ENCODE measurements at regions not wholly inside any gene's neighbourhood (a gene's known extent, or its start where the extent isn't known, plus 50 kb on each side); places are given as distances from the start of the nearest gene placed in this dataset.
"Not testable (repeated sequence)": the region's sequence is repeated elsewhere in the genome, so short reads cannot be mapped to it uniquely, and the experiment has no call there.

DNA sequence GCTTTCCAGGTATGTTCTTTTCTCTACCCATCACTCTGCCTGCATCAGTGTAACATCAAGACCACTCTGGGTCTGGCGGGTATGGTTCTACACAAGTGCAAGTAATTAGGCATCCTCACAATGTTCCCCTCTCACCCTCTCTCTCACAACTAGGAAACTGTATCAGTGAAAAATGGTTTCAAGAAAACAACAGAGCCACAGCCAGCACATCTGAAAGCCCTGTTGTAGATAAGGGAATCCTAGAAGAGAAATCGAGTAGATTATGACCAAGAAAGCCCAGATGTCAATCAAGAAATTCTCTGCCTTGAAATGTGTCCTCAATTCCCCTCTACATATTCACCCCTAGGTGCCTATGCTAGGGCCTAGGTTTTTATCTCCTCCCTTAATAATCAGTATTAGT lies 281.3 kb upstream of the ANKRD50 start:
- DNase-seq (ENCODE audit: low read depth) = no peak

DNA sequence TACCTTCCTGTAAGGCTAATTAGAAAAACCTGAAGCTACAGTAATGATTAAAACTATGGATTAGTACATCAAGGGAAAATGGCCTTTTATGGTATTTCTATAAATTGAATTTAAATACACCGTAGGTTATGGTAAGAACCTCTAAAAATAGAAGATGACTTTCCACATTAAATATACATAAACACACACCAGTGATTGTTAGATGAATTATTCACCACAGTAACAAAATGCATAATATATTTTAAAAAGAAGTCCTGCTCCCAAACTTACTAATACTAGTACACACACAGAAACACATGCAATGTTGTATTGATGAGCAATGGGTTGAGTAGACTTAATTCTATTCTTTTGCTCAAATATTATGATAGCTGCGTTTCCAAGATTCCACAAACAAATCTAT lies 277.9 kb upstream of the ANKRD50 start:
- no peak for DNase-seq (ENCODE audit: low read depth)

DNA sequence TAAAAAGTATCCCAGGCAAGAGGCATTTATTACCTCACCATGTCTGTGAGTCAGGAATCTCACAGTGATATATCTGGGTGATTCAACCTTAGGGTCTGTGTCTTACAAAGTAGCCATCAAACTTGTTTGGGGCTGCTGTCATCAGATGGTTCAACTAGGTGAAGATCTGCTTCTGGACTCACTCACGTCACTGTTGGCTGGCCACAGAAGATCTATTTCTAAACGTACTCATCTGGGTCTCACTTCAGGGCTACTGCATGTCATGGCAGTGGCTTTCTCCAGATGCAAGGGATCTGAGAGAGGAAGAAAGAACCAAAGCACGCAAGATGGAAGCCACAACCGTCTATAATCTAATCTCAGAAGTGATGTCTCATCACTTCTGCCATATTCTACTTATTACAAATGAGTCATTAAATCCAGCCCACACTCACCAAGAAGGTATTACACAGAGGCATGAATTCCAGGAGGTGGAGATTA lies 267.8 kb upstream of the ANKRD50 start:
- peak; percentile 86 for DNase-seq (ENCODE audit: low read depth)

DNA sequence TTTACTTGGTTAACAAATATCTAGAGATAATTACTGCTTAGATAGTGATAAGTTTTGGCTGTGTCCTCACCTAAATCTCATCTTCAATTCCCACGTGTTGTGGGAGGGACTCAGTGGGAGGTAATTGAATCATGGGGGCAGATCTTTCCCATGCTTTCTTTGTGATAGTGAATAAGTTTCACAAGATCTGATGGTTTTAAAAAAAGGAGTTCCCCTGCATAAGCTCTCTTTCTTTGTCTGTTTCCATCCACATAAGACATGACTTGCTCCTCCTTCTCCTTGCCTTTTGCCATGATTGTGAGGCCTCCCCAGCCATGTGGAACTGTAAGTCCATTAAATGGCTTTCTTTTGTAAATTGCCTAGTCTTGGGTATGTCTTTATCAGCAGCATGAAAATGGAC lies 266.0 kb upstream of the ANKRD50 start:
- DNase-seq (ENCODE audit: low read depth) = not testable (repeated sequence)

DNA sequence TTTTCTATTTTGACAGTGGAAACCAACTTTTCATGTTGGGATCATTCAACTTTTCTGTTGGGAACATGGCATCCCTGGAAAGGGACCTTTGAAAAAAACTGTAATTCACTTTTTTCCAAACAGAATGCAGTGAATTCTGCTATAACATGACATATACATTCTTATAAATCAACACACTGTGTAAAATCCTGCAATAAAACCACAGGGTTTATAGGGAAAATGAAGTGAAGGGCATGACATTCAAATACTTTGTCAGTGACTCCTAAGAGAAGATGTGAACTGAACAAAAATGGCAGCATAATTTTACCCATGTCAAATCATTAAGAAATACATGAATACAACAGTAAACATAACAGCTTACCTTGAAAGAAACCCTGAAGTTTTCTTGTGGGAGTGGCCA lies 264.5 kb upstream of the ANKRD50 start:
- DNase-seq (ENCODE audit: low read depth) = no peak

DNA sequence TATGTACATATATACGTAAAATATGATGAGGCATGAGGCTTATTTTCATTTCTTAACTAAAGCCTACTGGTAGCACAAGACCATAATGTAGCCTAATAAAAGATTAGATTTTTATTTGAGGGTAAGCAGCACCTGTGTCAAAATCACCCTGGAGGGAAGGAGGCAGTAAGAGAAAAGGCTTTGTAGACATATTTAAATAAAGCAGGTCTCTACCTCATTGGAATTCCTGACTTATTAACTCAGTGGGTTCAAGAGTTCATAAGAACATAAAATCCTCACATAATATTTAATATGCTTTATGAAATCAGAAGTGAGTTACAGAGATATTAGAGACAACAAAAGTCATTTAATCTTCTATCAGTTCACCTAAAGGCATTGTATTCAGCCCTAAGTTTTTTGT lies 261.6 kb upstream of the ANKRD50 start:
- peak; percentile 32 for DNase-seq (ENCODE audit: low read depth)

DNA sequence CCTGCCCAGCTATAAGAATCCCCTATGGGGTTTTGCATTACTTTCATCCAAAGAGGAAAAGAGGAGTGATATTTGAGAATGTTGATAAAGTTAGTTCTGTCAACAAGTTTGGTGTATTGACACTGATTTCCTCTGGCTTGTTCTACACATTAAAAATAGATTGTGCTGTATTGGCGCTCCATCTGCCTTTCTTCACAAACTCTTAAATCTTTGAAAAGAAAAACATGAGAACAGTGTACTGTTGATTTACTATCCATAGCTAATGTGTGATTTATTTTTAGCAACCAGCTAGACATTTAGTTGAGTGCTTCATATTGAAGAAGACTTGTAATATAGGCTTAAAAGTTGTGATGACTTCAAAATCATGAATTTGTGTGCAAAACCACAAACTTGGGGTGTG lies 261.2 kb upstream of the ANKRD50 start:
- DNase-seq (ENCODE audit: low read depth) = no peak

DNA sequence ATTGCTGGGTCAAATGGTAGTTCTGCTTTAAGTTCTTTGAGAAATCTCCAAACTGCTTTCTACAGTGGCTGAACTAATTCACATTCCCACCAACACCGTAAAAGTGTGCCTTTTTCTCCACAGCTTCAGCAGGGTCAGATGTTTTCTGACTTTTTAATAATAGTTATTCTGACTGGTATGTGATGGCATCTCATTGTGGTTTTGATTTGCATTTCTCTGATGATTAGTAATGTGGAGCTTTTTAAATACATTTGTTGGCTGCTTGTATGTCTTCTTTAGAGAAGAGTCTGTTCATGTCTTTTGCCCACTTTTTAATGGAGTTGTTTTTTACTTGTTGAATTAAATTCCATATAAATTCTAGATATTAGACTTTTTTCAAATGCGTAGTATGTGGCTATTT lies 257.5 kb upstream of the ANKRD50 start:
- DNase-seq (ENCODE audit: low read depth) = peak; percentile 72

DNA sequence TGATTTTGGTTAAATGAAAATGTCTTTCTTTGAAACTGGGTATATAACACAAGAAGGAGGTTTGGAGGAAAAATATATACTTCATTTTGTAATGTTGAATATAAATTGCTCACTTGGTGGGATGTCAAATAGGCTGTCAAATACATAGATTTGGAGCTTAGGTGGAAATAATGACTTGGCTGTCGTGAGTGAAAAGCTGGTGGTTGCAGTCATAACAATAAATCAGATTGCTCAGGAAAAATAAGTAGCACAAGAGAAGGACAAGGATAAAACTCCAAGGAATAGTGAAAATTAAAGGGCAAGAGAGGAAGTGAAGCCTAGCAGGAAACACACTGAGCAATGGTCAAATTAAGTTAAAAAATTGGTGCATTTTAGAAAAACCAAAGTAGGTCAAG lies 253.0 kb upstream of the ANKRD50 start:
- no peak for DNase-seq (ENCODE audit: low read depth)

DNA sequence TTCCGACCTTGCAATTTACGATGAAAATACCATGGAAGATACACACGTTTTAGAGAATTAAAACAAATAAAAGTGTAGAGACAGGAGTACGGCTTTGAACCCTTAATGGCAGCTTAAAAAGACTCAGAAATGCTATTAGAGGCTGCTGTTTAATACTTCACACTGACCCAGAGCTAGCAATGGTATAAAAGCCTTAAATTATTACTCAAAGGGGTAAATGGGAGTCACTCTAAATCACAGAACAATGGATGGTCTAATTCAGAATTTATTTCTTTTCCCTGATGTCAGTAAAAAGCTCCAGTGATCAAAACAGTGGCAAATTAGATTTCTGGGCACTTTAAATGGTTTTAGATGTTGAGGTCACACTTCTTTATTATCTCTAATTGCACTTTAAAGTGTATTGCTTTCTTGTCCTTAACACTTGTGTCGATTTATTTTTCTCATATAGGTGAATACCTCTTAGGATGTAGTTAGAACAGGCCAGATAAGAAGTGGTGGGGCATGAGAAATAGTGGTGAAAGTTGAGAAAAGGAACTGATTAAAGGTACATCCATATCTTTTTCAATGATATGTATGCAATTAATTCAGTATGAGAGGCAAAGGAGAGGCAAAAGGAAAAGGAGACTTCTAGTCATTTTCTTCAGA lies 252.4 kb upstream of the ANKRD50 start:
- DNase-seq (ENCODE audit: low read depth) = no peak

DNA sequence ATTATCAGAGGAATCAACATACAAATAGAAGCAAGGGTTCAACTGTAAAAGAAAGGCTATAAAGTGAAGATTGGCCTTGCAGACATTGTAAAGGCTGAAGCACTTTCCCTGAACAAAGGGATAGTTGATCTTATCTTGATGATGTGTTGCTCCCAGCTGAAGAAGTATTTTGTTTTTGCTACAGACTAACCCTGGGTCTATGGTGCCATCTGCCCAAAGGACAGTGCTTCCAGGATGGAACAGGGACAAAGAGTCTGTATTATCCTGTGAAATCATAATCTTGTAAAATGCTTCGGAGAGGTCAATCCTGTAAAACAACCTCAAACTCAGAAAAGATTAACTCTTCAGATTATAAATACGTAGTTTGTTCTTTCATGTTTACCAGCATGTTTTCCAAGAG lies 251.7 kb upstream of the ANKRD50 start:
- DNase-seq (ENCODE audit: low read depth) = no peak

DNA sequence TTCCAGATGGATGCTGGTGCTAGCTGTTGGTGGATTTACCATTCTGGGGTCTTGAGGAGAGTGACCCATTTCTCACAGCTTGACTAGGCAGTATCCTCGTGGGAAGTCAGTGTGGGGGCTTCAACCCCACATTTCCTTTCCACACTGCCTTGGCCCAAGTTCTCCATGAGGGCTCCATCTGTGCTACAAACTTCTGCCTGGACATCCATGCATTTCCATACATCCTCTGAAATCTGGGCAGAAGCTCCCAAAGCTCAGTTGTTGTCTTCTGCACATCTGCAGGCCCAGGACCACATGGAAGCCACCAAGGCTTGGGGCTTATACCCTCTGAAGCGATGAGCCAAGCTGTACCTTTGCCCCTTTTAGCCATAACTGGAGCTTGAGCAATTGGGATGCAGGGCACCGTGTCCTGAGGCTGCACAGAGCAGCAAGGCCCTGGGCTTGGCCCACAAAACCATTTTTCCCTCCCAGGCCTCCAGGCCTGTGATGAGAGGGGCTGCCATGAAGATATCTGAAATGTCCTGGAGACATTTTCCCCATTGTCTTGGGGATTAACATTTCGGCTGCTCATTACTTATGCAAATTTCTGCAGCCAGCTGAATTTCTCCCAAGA lies 248.7 kb upstream of the ANKRD50 start:
- DNase-seq (ENCODE audit: low read depth) = no peak

DNA sequence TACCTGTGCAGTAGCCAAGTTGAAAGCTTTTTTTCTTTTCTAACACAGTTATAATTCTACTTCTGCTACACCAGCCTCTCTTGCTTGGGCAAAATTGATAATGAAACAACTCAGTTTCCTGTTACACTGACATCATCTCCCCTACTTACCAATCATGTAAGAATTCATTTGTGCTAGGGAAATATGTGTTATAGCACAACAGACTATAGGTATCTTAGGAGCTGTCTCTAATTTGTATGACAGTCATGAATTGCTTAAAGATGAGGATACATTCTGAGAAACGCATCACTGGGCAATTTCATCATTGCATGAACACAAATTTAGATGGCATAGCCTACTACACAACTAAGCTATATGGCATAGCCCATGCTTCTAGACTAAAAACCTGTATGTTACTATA lies 246.3 kb upstream of the ANKRD50 start:
- DNase-seq (ENCODE audit: low read depth) = no peak

DNA sequence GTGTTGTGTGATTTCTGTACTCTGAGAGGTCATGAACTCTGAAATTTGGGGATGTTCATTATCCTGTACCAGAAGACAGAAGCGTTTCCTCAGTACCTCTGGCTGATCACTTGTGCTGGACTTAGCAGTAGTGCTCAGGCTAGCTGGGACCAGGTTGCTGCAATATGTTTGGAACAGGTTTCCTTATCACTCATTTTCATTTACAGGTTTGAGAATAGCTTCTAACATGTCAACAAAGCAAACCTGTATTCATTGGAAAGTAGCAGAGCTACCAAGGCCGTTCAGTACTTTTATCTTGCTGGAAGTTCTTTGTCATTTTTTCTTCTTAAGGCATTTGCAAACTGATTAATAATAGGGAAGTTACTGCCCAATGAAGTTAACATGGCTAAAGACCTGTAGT lies 242.9 kb upstream of the ANKRD50 start:
- DNase-seq (ENCODE audit: low read depth) = no peak

DNA sequence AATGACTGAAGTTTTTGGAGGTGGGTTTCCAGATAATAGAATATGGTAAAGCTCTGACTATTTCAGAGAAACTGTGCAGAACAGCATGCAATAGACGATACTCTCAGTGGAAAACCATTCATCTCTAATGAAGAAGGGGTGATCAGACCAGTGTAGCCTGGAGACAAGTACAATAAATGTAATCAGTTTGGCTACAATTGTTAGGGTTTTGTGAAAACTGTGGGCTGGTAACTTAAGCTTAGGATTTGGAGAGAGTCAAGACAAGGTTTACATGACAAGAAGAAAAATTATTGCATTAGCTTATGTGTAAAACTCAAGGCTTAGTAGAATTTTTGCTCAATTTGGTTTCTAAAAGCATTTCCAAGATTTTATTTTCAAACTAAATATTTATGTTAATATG lies 241.5 kb upstream of the ANKRD50 start:
- DNase-seq (ENCODE audit: low read depth) = no peak

DNA sequence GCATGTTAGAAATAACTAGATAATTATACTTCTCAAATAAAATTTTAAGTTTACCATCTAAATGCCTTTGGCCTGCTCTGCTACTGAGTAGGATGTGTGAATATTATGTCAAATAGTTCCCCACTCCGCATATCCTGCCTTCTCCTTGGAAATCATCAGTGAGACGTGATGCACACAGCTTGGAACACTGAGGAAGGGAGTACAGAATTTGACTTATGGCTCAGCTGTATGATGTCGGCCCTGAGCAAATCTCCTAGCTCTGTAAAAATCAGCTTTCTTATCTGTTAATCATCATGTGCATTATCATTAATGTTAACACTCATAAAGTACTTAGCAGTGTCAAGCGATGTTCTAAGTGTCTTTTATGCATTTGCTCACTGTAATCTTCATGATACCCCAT lies 241.0 kb upstream of the ANKRD50 start:
- no peak for DNase-seq (ENCODE audit: low read depth)

DNA sequence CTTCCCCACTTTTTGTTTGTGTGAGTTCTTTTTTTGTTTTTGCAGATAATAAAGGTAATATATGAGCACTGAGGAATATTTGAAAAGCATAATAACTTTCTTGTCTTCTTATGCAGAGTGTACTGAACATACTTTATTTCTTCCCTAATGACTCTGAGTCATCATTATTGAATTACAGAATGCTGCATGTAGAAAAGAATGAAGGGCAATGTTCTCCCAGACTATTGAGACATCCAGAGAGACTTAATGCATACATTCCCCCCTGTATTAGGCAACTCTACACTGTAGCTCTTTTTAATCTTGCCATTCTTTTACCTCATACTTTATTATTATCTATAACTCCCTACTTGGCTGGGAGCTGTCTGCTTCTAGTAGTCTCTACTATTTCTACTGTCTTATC lies 240.5 kb upstream of the ANKRD50 start:
- peak; percentile 62 for DNase-seq (ENCODE audit: low read depth)

DNA sequence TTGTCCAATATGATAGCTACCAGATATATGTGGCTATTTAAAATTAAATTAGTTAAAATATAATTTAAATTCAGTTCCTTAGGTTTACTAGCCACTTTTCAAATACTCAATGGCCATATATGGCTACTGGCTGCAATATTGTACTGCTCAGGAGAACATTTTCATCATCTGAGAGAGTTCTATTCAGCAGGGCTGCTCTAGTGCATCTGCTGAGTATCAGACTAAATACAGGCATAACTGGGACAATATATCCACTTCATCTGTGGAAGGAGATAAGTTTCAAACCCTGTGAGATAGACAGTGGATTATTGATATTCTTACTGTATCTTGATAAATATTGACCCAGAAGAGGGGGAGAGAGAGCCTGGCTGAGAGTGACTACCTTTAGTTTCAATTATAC lies 240.1 kb upstream of the ANKRD50 start:
- DNase-seq (ENCODE audit: low read depth) = no peak

DNA sequence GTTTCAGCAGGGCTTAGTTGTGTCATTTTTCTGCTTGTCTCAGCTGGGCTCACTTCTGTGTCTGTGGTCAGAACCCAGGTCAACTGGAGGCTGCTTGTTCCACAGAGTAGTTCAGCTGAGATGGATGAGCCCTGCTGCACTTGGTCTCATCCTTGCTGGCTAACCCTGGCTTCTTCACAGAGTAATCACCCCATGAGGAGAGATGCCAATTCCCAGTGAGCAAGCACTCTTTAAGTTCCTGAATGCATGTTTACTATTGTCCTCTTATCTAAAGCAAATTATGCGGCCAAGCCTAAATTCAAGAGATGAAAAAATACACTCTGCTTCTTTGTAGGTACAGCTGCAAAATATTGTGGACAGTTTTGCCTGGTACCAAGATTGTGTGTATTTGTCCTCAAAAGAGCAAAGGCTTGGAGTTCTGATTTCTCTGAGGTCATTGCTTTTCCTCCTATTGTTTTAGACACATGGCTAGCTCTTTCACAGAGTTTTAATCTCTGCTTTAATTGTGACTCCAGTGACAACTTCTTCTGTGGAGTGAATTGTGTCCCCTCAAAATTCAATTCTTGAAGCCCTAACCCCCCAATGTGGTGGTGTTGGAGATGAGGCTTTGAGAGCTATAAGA lies 236.6 kb upstream of the ANKRD50 start:
- peak; percentile 49 for DNase-seq (ENCODE audit: low read depth)

DNA sequence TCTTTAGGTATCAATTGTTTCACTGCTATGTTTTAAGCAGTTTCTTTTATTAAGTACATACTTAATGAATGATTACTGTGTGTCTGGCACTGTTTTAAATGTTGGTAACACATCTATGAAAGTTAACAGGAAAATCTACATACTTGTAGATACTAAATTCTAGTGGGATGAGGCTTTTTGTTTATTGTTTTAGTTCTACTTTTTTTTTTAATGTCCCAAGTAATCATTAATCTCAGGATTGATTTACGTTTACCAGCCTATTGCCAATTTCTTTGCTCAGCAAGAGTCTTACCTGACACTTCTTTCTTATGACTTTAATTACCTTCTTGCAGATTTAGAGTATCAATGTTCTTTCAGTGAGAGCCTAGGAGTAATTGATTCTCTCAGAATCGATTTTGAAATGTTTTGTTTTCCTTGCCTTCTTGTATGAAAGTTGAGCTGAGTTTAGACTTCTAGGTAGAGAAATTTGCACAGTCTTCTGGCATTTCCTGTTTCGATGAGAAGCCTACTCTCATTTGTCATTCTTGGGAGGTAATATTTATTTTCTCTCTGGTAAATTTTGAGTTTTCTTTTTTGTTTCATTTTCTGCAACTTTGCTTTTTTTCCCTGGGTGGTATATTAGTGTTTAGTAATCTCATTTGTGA lies 235.2 kb upstream of the ANKRD50 start:
- DNase-seq (ENCODE audit: low read depth) = peak; percentile 60

DNA sequence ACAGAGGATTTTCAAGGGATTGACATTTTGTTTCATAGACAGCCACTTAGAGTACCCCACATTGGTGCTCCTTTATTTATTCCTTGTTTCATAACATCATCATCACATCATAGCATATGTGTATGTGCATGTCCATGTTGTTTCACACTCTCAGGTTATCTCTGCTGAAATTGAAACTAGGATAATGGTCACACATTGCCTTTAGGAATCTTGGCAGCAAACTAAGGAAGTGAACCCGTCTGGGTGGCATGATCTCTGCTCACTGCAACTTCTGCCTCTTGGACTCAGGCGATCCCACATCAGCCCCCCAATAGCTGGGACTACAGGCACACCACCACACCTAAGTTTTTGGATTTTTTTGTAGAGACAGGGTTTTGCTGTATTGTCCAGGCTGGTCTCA lies 234.2 kb upstream of the ANKRD50 start:
- DNase-seq (ENCODE audit: low read depth) = no peak

DNA sequence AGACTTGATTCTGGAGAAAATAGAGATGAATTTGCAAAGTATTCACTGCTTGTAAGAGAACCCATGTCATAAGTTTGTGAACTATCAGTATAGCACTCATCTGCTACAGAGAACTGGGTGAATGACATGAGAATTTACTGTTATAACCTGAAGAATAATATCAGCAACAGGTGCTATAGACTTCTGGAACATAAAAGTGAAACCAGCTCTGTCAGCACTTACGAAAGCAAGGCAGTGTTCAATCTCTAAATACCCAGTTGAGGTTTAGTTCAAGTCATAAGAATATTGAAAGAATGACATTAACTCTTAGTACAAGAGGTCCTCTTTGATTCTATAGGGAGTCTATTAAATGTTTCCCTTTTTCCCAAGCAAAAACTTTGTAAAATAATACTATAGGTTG lies 232.9 kb upstream of the ANKRD50 start:
- DNase-seq (ENCODE audit: low read depth) = no peak

DNA sequence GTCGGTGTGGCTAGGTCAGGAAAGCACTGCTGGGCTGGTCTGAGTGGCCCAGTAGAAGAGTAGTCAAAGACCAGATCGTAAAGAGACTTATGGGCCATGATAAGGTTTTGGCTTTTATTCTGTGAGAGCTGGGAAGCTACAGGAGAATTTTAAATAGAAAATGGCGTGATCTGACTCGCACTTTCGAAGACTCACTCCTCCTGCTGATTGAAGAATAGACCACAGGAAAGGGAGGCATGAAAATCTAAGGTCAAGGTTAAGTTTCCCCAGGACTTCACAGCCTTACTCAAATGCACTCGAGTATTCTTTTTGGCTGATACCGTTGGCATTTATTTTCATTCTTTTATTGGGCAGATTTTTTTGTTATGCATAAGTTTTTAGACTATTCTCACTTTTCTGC lies 231.4 kb upstream of the ANKRD50 start:
- DNase-seq (ENCODE audit: low read depth) = peak; percentile 29
